PC-3 (cell line): ENCODE measurements at regions not wholly inside any gene's neighbourhood (a gene's known extent, or its start where the extent isn't known, plus 50 kb on each side); places are given as distances from the start of the nearest gene placed in this dataset.

Source experiments
- ATAC-seq: fragments of 200-7000 bp; cut with Tn5 transposase; 2 replicates; pipeline ENCODE4 v1.9.1; 2020; ENCODE audit warnings: mild to moderate bottlenecking, moderate library complexity
- BruUV-seq: library from RNA; stranded (reverse); fragments of 400-500 nt; replicated peaks from 2 replicates; lab custom pipeline; 2021; lab: Mats Ljungman, UMichigan
- CTCF ChIA-PET: fragments of 300-600 bp; sonication (Branson Sonifier 250); formaldehyde crosslinking; loops from one replicate; lab custom pipeline; 2022; ENCODE audit warnings: antibody characterized with exemption; lab: Charles Lee
- POLR2A ChIA-PET: fragments of 300-600 bp; sonication (Branson Sonifier 250); formaldehyde crosslinking; loops from one replicate; lab custom pipeline; 2022; ENCODE audit warnings: antibody characterized with exemption; ENCODE audit not compliant: unreplicated experiment; lab: Charles Lee
- DNase-seq: peaks from one replicate; pipeline ENCODE4 v3.0.0-alpha.2; 2015
- H2AFZ ChIP-seq: fragments of 300-600 bp; sonication (generic); 2 replicates; pipeline ENCODE4 v1.6.0; 2016; ENCODE audit warnings: antibody characterized with exemption, low read length
- H3F3A ChIP-seq: fragments of 300-600 bp; sonication (generic); one replicate; pipeline ENCODE4 v1.6.0; 2017; ENCODE audit warnings: antibody characterized with exemption, low read length, control low read depth, mild to moderate bottlenecking; ENCODE audit not compliant: unreplicated experiment
- H3K27ac ChIP-seq: fragments of 300-600 bp; sonication (generic); 2 replicates; pipeline ENCODE4 v1.5.1; 2016; ENCODE audit warnings: mild to moderate bottlenecking, low read length
- H3K27me3 ChIP-seq: fragments of 300-600 bp; sonication (generic); 2 replicates; pipeline ENCODE4 v1.6.1; 2016; ENCODE audit warnings: low read length, mixed read lengths
- H3K36me3 ChIP-seq: fragments of 300-600 bp; sonication (generic); 2 replicates; pipeline ENCODE4 v1.6.1; 2016; ENCODE audit warnings: low read depth, mixed run types, low read length, mixed read lengths
- H3K4me1 ChIP-seq: fragments of 300-600 bp; sonication (generic); 2 replicates; pipeline ENCODE4 v1.5.1; 2016; ENCODE audit warnings: low read length; ENCODE audit not compliant: insufficient read depth
- H3K4me2 ChIP-seq: fragments of 300-600 bp; sonication (generic); 2 replicates; pipeline ENCODE4 v1.6.0; 2016; ENCODE audit warnings: low read length
- H3K4me3 ChIP-seq: fragments of 300-600 bp; sonication (generic); 2 replicates; pipeline ENCODE4 v1.5.1; 2016; ENCODE audit warnings: mild to moderate bottlenecking, low read length, mixed read lengths
- H3K79me2 ChIP-seq: fragments of 300-600 bp; sonication (generic); 2 replicates; pipeline ENCODE4 v1.6.1; 2017; ENCODE audit warnings: low read length, mixed read lengths
- H3K9ac ChIP-seq: fragments of 300-600 bp; sonication (generic); 2 replicates; pipeline ENCODE4 v1.6.0; 2016; ENCODE audit warnings: mild to moderate bottlenecking, low read length
- H3K9me2 ChIP-seq: fragments of 300-600 bp; sonication (generic); replicated peaks from 2 replicates; pipeline ENCODE4 v1.6.1; 2016; ENCODE audit warnings: mixed run types, low read length, mixed read lengths
- H3K9me3 ChIP-seq: fragments of 300-600 bp; sonication (generic); 2 replicates; pipeline ENCODE4 v1.6.1; 2016; ENCODE audit warnings: low read length, mixed read lengths
- H4K20me1 ChIP-seq: fragments of 300-600 bp; sonication (generic); 2 replicates; pipeline ENCODE4 v1.6.1; 2016; ENCODE audit warnings: low read length, mixed read lengths
- EZH2 ChIP-seq: fragments of 300-600 bp; sonication (generic); IDR thresholded peaks from one replicate; pipeline ENCODE4 v1.6.1; 2017; ENCODE audit warnings: antibody characterized with exemption, mild to moderate bottlenecking, low read length; ENCODE audit not compliant: unreplicated experiment
- EZH2phosphoT487 ChIP-seq: fragments of 300-600 bp; sonication (generic); IDR thresholded peaks from 2 replicates; pipeline ENCODE4 v1.6.1; 2018; ENCODE audit warnings: mild to moderate bottlenecking, antibody characterized with exemption, low read length, borderline replicate concordance
- intact Hi-C: fragments of 100-400 bp; cut with micrococcal nuclease; formaldehyde crosslinking; loops from 2 replicates; pipeline ENCODE4 v1.9.0; 2023
- TF ChIP-seq, protein P1 (sequence below): fragments of 300-600 bp; sonication (generic); conservative IDR thresholded peaks from 2 replicates; pipeline ENCODE4 v1.5.1; 2017; ENCODE audit warnings: antibody characterized with exemption, low read depth, mild to moderate bottlenecking, low read length

DNA sequence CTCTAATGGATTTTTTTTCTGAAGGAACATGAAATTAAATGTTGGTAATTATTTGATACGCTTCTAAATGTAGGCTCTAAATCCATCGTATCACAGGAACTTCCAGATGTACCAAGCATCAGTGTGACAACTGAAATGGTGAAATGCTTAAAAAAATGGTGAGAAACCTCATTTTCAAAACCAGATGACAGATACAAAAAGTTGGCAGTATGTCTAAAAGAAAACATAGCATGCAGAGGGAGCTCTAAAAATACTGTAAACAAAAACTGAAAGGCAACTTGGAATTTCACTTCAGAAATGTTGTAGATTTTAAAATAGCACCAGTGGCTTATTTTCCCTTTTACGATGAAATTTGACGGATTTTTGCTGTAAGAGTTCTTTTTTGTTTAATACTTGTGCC lies 1043.6 kb upstream of the WWC1 start:
- intact Hi-C loops: no loop called here
- H3K36me3 ChIP-seq: no peaks in the 10 kb centered on the region

DNA sequence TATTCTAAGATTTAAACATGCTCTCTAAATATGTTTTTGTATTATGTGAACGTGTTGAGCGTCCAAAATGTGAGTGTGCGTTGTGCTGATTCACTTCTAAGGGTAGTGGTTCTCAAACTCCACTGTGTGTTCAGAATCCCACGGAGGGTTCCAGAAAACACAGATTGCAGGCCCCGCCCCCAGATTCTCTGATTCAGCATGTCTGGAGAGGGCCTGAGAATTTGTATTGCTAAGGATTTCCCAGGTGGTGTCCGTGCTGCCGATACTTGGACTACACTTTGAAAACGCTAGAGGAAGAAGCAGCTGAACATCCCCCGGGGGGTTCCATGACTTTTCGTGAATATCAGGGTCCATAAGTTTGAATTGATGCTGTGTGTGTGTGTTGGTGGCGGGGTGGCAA lies 1043.2 kb upstream of the WWC1 start:
- intact Hi-C loops: no loop called here
- no TSS peak for BruUV-seq
- Histone ChIP-seq H3K27me3 (no peaks in the 10 kb centered on the region), H3K4me1 (no peaks in the 10 kb centered on the region), H3K4me3 (no peak overlapping the region), H3K9me2 (no peaks in the 10 kb centered on the region), H3K4me2 (no peak overlapping the region), H3K27ac (no peak overlapping the region), H3K79me2 (no peaks in the 10 kb centered on the region), H3F3A (no peaks in the 10 kb centered on the region), H3K36me3 (no peaks in the 10 kb centered on the region), H4K20me1 (no peaks in the 10 kb centered on the region), H3K9me3 (no peaks in the 10 kb centered on the region), H2AFZ (no peak overlapping the region), H3K9ac (no peak overlapping the region)
- DNase-seq (no peak), ATAC-seq (no peak)
- TF ChIP-seq EZH2: no peak
- TF ChIP-seq, protein P1, sequence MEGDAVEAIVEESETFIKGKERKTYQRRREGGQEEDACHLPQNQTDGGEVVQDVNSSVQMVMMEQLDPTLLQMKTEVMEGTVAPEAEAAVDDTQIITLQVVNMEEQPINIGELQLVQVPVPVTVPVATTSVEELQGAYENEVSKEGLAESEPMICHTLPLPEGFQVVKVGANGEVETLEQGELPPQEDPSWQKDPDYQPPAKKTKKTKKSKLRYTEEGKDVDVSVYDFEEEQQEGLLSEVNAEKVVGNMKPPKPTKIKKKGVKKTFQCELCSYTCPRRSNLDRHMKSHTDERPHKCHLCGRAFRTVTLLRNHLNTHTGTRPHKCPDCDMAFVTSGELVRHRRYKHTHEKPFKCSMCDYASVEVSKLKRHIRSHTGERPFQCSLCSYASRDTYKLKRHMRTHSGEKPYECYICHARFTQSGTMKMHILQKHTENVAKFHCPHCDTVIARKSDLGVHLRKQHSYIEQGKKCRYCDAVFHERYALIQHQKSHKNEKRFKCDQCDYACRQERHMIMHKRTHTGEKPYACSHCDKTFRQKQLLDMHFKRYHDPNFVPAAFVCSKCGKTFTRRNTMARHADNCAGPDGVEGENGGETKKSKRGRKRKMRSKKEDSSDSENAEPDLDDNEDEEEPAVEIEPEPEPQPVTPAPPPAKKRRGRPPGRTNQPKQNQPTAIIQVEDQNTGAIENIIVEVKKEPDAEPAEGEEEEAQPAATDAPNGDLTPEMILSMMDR: no peak
- no peak for TF ChIP-seq EZH2phosphoT487
- ChIA-PET CTCF (no interaction called here), POLR2A (no interaction called here)

More for the DNA sequence above, 1043.6 kb upstream of the WWC1 start:
- ChIA-PET CTCF (no interaction called here), POLR2A (no interaction called here)
- Histone ChIP-seq H3K27ac (no peak overlapping the region), H2AFZ (no peak overlapping the region), H3K9me2 (no peaks in the 10 kb centered on the region), H3F3A (no peaks in the 10 kb centered on the region), H3K9me3 (no peaks in the 10 kb centered on the region), H3K4me2 (no peak overlapping the region), H3K4me3 (no peak overlapping the region), H3K79me2 (no peaks in the 10 kb centered on the region), H3K9ac (no peak overlapping the region), H4K20me1 (no peaks in the 10 kb centered on the region), H3K27me3 (no peaks in the 10 kb centered on the region), H3K4me1 (no peaks in the 10 kb centered on the region)
- TF ChIP-seq, protein P1: no peak
- TF ChIP-seq EZH2 (no peak), EZH2phosphoT487 (no peak)
- no TSS peak for BruUV-seq
- ATAC-seq (no peak), DNase-seq (no peak)

DNA sequence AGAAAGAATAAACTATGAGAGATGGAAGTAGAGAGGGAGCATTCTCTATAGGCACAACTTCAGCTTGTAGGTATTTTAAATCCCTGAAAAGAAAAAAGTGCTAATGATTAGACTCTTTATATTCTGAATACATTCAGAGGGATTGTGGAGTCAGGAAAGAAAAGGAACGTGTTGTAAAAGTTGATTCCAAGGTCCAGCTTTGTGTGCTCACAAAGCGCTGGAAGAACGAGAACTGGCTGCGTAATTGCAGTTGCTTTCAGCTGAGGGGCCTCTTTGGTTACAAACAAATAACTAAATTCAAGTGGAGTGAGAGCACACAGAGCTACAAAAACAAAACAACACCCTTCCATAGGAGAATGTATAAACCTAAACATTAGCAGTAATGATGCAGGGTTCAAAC lies 1040.4 kb upstream of the WWC1 start:
- H3K27me3 ChIP-seq: no peaks in the 10 kb centered on the region
- H3K9me2 ChIP-seq: no peaks in the 10 kb centered on the region
- H3F3A ChIP-seq: no peaks in the 10 kb centered on the region
- no peak for DNase-seq
- BruUV-seq: no TSS peak
- no peak overlapping the region for H3K27ac ChIP-seq
- no peak overlapping the region for H3K4me2 ChIP-seq
- H3K79me2 ChIP-seq: no peaks in the 10 kb centered on the region
- no peaks in the 10 kb centered on the region for H3K36me3 ChIP-seq
- no peaks in the 10 kb centered on the region for H3K4me1 ChIP-seq
- CTCF ChIA-PET: no interaction called here
- intact Hi-C loops: no loop called here
- no peak overlapping the region for H3K9ac ChIP-seq
- no peaks in the 10 kb centered on the region for H3K9me3 ChIP-seq
- TF ChIP-seq EZH2: no peak
- TF ChIP-seq, protein P1: no peak
- TF ChIP-seq EZH2phosphoT487: no peak
- no peak overlapping the region for H3K4me3 ChIP-seq
- ATAC-seq: no peak
- POLR2A ChIA-PET: no interaction called here
- no peaks in the 10 kb centered on the region for H4K20me1 ChIP-seq
- H2AFZ ChIP-seq: no peak overlapping the region
